NCI-H774 (cell line): ENCODE measurements at regions not wholly inside any gene's neighbourhood (a gene's known extent, or its start where the extent isn't known, plus 50 kb on each side); places are given as distances from the start of the nearest gene placed in this dataset.
A peak's percentile ranks its signal among the peaks of the same experiment; 100 is the strongest.

Experiments
- DNase-seq: peaks from one replicate; lab custom pipeline; 2025; lab: John Stamatoyannopoulos, UW

- DNase-seq, result no peak
Observed at GRCh38 chr6:126747728-126748540, 370.5 kb upstream of the RSPO3 start.

GRCh38 chr6:126753606-126754005 is 364.9 kb upstream of the RSPO3 start:
- no peak for DNase-seq

- no peak for DNase-seq
Observed at GRCh38 chr6:126761854-126762253, 356.6 kb upstream of the RSPO3 start.

- DNase-seq, result no peak
Observed at GRCh38 chr6:126764104-126764503, 354.4 kb upstream of the RSPO3 start.

GRCh38 chr6:126764671-126765070 is 353.8 kb upstream of the RSPO3 start:
- DNase-seq, result no peak

GRCh38 chr6:126766820-126767219 is 351.7 kb upstream of the RSPO3 start:
- DNase-seq, result no peak

GRCh38 chr6:126767711-126768110 is 350.8 kb upstream of the RSPO3 start:
- DNase-seq, result no peak

- no peak for DNase-seq
Observed at GRCh38 chr6:126770176-126770575, 348.3 kb upstream of the RSPO3 start.

GRCh38 chr6:126773112-126773805 is 345.2 kb upstream of the RSPO3 start:
- DNase-seq, result no peak

- no peak for DNase-seq
Observed at GRCh38 chr6:126779331-126779730, 339.1 kb upstream of the RSPO3 start.

GRCh38 chr6:126781582-126781981 is 336.9 kb upstream of the RSPO3 start:
- DNase-seq, result no peak

- DNase-seq, result no peak
Observed at GRCh38 chr6:126784161-126784790, 334.2 kb upstream of the RSPO3 start.

GRCh38 chr6:126786262-126786661 is 332.2 kb upstream of the RSPO3 start:
- no peak for DNase-seq

- DNase-seq, result no peak
Observed at GRCh38 chr6:126787635-126788034, 330.8 kb upstream of the RSPO3 start.

- DNase-seq, result no peak
Observed at GRCh38 chr6:126788861-126789365, 329.6 kb upstream of the RSPO3 start.

GRCh38 chr6:126792340-126793085 is 326.0 kb upstream of the RSPO3 start:
- no peak for DNase-seq

GRCh38 chr6:126795161-126795560 is 323.3 kb upstream of the RSPO3 start:
- DNase-seq, result no peak

- DNase-seq, result no peak
Observed at GRCh38 chr6:126797981-126798380, 320.5 kb upstream of the RSPO3 start.

- no peak for DNase-seq
Observed at GRCh38 chr6:126803769-126804168, 314.7 kb upstream of the RSPO3 start.

- DNase-seq, result peak; percentile 53
Observed at GRCh38 chr6:126804332-126805064, 314.0 kb upstream of the RSPO3 start.

GRCh38 chr6:126805861-126806260 is 312.6 kb upstream of the RSPO3 start:
- DNase-seq, result no peak
